ENCODE measurements at regions not wholly inside any gene's neighbourhood (a gene's known extent, or its start where the extent isn't known, plus 50 kb on each side); places are given as distances from the start of the nearest gene placed in this dataset.

DNA sequence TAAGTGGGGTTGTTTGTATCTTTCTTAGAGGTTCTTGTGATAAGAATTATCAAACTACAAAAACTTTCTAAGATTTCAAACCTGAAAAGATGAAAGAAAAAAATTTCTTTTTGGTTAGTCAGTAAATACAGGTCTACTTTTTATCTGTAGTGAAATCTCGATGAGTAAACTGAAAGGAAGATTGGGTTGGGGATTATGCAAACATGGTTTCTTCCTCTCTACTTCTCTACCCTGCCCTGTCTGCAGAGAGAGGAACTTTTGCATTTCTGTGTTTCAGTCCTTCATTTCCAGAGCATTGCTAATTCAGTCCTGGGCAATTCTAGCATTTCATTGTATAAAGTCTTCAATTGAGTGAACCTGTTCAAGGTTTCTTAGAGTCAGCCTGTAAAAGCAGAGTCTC lies 51.6 kb upstream of the IL2 start:
- intact Hi-C loops (cut with micrococcal nuclease; ENCODE audit: unreplicated experiment): no loop called here
- Histone ChIP-seq H3K4me1 (ENCODE audit: insufficient read depth, low read length, poor library complexity, severe bottlenecking) (no peaks in the 10 kb centered on the region), H3K4me3 (ENCODE audit: low read depth, low read length, poor library complexity, severe bottlenecking) (no peak overlapping the region), H3K4me2 (ENCODE audit: low read length) (no peak overlapping the region), H4K20me1 (ENCODE audit: insufficient read depth, low read length) (no peaks in the 10 kb centered on the region), H3K27ac (ENCODE audit: low read depth, low read length, poor library complexity, severe bottlenecking) (no peak overlapping the region), H3K9me2 (ENCODE audit: insufficient read depth, low read length) (no peaks in the 10 kb centered on the region), H3K9me3 (ENCODE audit: low read length) (no peaks in the 10 kb centered on the region), H3K79me2 (ENCODE audit: insufficient read depth, low read depth, low read length) (no peaks in the 10 kb centered on the region), H3K36me3 (ENCODE audit: insufficient read depth, low read length) (no peaks in the 10 kb centered on the region), H2AFZ (ENCODE audit: low read length) (no peak overlapping the region)
- no TSS peak for BruUV-seq (replicated peaks)
- no peak for TF ChIP-seq CTCF (conservative IDR thresholded peaks at IDR 0.05; ENCODE audit: low read length)
- TF ChIP-seq EZH2phosphoT487 (IDR thresholded peaks at IDR 0.05; ENCODE audit: borderline replicate concordance, low read depth, low read length): no peak
- ChIA-PET CTCF (ENCODE audit: unreplicated experiment) (no interaction called here), POLR2A (interaction anchor here (0.7 kb wide), 1 partner anchor 8 kb away, joined by 3 read pairs; no protein-coding TSS in a partner anchor)
- no peak for DNase-seq (ENCODE audit: low spot score)

All from OCI-LY7 (cell line).